ENCODE measurements at regions not wholly inside any gene's neighbourhood (a gene's known extent, or its start where the extent isn't known, plus 50 kb on each side); places are given as distances from the start of the nearest gene placed in this dataset.

DNA sequence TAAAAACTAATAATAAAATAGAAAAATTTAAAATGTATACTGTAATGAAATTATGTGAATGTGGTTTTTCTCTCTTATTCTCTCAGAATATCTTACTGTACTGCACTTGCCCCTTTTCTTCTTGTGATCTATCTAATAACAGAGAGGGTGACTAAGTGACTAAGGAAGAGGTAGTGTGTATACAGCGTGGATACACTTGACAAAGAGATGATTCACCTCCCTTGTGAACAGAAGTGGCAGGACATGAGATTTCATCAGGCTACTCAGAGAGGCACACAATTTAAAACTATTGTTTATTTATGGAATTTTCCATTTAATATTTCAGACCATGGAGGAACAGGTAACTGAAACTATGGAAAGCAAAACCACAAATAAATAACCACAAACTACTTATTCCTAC is 806.6 kb upstream of the GHITM start:
- H2AFZ ChIP-seq (ENCODE audit: low read depth, low read length): no peak overlapping the region
- Mint-ChIP-seq H3K9me3 (ENCODE audit: unreplicated experiment) (no peaks in the 10 kb centered on the region), H3K27me3 (ENCODE audit: low read depth, unreplicated experiment) (no peaks in the 10 kb centered on the region), H3K4me3 (ENCODE audit: unreplicated experiment) (no peak overlapping the region), H3K36me3 (ENCODE audit: low read depth, unreplicated experiment) (no peaks in the 10 kb centered on the region), H3K27ac (ENCODE audit: unreplicated experiment) (no peak overlapping the region), H3K4me1 (ENCODE audit: low read depth, unreplicated experiment) (peaks cover 2% of the 10 kb centered on the region)
- H3K79me2 ChIP-seq (ENCODE audit: insufficient read depth, low read length): no peaks in the 10 kb centered on the region
- no peak overlapping the region for H3K9ac ChIP-seq (ENCODE audit: low read length)
- H3K4me3 ChIP-seq (ENCODE audit: insufficient read depth, low read depth, low read length): no peak overlapping the region
- no peak overlapping the region for H3K4me2 ChIP-seq (ENCODE audit: low read length)
- no peaks in the 10 kb centered on the region for H3K36me3 ChIP-seq (ENCODE audit: insufficient read depth, low read length)
- DNase-seq (ENCODE audit: low read depth): no peak
- no peak for TF ChIP-seq EZH2 (IDR thresholded peaks at IDR 0.05; ENCODE audit: insufficient read depth, low read length)
- TF ChIP-seq CTCF (IDR thresholded peaks at IDR 0.05; ENCODE audit: insufficient read depth, low read depth, low read length): no peak
- H4K20me1 ChIP-seq (ENCODE audit: insufficient read depth, low read length): no peaks in the 10 kb centered on the region
- no peaks in the 10 kb centered on the region for H3K9me3 ChIP-seq (ENCODE audit: insufficient read depth, low read depth, low read length)
- FAIRE-seq: no peak
- no peak overlapping the region for H3K27ac ChIP-seq (ENCODE audit: low read depth, low read length)
- H3K4me1 ChIP-seq (ENCODE audit: insufficient read depth, low read length): no peaks in the 10 kb centered on the region
- H3K27me3 ChIP-seq (ENCODE audit: insufficient read depth, low read length): no peaks in the 10 kb centered on the region

GRCh38 chr10:83333566-83333965 is 805.7 kb upstream of the GHITM start:
- H3K4me2 ChIP-seq (ENCODE audit: low read length): no peak overlapping the region
- H3K36me3 ChIP-seq (ENCODE audit: insufficient read depth, low read length): no peaks in the 10 kb centered on the region
- TF ChIP-seq EZH2 (IDR thresholded peaks at IDR 0.05; ENCODE audit: insufficient read depth, low read length) (no peak), CTCF (IDR thresholded peaks at IDR 0.05; ENCODE audit: insufficient read depth, low read depth, low read length) (no peak)
- Mint-ChIP-seq H3K27me3 (ENCODE audit: low read depth, unreplicated experiment) (no peaks in the 10 kb centered on the region), H3K9me3 (ENCODE audit: unreplicated experiment) (no peaks in the 10 kb centered on the region), H3K27ac (ENCODE audit: unreplicated experiment) (no peak overlapping the region), H3K4me3 (ENCODE audit: unreplicated experiment) (no peak overlapping the region), H3K36me3 (ENCODE audit: low read depth, unreplicated experiment) (no peaks in the 10 kb centered on the region), H3K4me1 (ENCODE audit: low read depth, unreplicated experiment) (peaks cover 2% of the 10 kb centered on the region)
- FAIRE-seq: no peak
- H3K27me3 ChIP-seq (ENCODE audit: insufficient read depth, low read length): no peaks in the 10 kb centered on the region
- H3K27ac ChIP-seq (ENCODE audit: low read depth, low read length): no peak overlapping the region
- H3K9ac ChIP-seq (ENCODE audit: low read length): no peak overlapping the region
- H2AFZ ChIP-seq (ENCODE audit: low read depth, low read length): no peak overlapping the region
- H3K4me3 ChIP-seq (ENCODE audit: insufficient read depth, low read depth, low read length): no peak overlapping the region
- no peaks in the 10 kb centered on the region for H4K20me1 ChIP-seq (ENCODE audit: insufficient read depth, low read length)
- H3K9me3 ChIP-seq (ENCODE audit: insufficient read depth, low read depth, low read length): no peaks in the 10 kb centered on the region
- H3K4me1 ChIP-seq (ENCODE audit: insufficient read depth, low read length): no peaks in the 10 kb centered on the region
- DNase-seq (ENCODE audit: low read depth): no peak
- no peaks in the 10 kb centered on the region for H3K79me2 ChIP-seq (ENCODE audit: insufficient read depth, low read length)

DNA sequence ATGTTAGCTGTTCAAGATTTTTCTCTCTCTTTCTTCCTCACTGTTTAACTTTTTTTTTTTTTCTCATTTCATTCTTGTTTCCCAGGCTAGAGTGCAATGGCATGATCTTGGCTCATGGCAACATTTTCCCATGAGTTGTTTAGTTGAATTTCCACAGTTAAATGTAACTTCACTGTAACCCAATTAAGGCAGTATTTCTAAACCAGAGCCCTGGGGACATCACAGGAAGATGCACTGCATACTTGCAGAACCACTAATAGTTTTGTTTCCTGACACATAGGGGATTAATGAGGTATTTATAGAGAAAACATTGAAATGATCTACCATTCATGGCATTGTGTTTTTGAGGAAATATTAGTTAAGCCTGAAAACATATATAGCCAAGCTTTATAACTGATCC is 795.6 kb upstream of the GHITM start:
- Histone ChIP-seq H3K27ac (ENCODE audit: low read depth, low read length) (no peak overlapping the region), H3K4me3 (ENCODE audit: insufficient read depth, low read depth, low read length) (no peak overlapping the region), H3K4me1 (ENCODE audit: insufficient read depth, low read length) (peaks cover 6% of the 10 kb centered on the region), H3K4me2 (ENCODE audit: low read length) (no peak overlapping the region), H2AFZ (ENCODE audit: low read depth, low read length) (no peak overlapping the region), H4K20me1 (ENCODE audit: insufficient read depth, low read length) (no peaks in the 10 kb centered on the region), H3K79me2 (ENCODE audit: insufficient read depth, low read length) (no peaks in the 10 kb centered on the region), H3K36me3 (ENCODE audit: insufficient read depth, low read length) (no peaks in the 10 kb centered on the region), H3K27me3 (ENCODE audit: insufficient read depth, low read length) (no peaks in the 10 kb centered on the region), H3K9ac (ENCODE audit: low read length) (no peak overlapping the region), H3K9me3 (ENCODE audit: insufficient read depth, low read depth, low read length) (no peaks in the 10 kb centered on the region)
- no peaks in the 10 kb centered on the region for H3K36me3 Mint-ChIP-seq (ENCODE audit: low read depth, unreplicated experiment)
- peaks cover 5% of the 10 kb centered on the region for H3K4me1 Mint-ChIP-seq (ENCODE audit: low read depth, unreplicated experiment)
- peaks cover 10% of the 10 kb centered on the region for H3K9me3 Mint-ChIP-seq (ENCODE audit: unreplicated experiment)
- no peak overlapping the region for H3K4me3 Mint-ChIP-seq (ENCODE audit: unreplicated experiment)
- DNase-seq (ENCODE audit: low read depth): peak; percentile 25
- FAIRE-seq: no peak
- H3K27me3 Mint-ChIP-seq (ENCODE audit: low read depth, unreplicated experiment): no peaks in the 10 kb centered on the region
- TF ChIP-seq CTCF (IDR thresholded peaks at IDR 0.05; ENCODE audit: insufficient read depth, low read depth, low read length) (no peak), EZH2 (IDR thresholded peaks at IDR 0.05; ENCODE audit: insufficient read depth, low read length) (no peak)
- no peak overlapping the region for H3K27ac Mint-ChIP-seq (ENCODE audit: unreplicated experiment)
